ENCODE measurements at regions not wholly inside any gene's neighbourhood (a gene's known extent, or its start where the extent isn't known, plus 50 kb on each side); places are given as distances from the start of the nearest gene placed in this dataset.
"Not testable (repeated sequence)": the region's sequence is repeated elsewhere in the genome, so short reads cannot be mapped to it uniquely, and the experiment has no call there.

- no peaks in the 10 kb centered on the region for H3K9me3 ChIP-seq
- no peaks in the 10 kb centered on the region for H3K27me3 ChIP-seq
- no peak for DNase-seq
- no peaks in the 10 kb centered on the region for H3K36me3 ChIP-seq
- no peak overlapping the region for H3K4me3 ChIP-seq
These were observed 71.1 kb downstream of the TRAM1L1 start for GRCh38 chr4:117014236-117014635.

- H3K9me3 ChIP-seq, result no peaks in the 10 kb centered on the region
- H3K27me3 ChIP-seq, result no peaks in the 10 kb centered on the region
- no peaks in the 10 kb centered on the region for H3K36me3 ChIP-seq
- H3K4me3 ChIP-seq, result no peak overlapping the region
- no peak for DNase-seq
These were observed 74.7 kb downstream of the TRAM1L1 start for GRCh38 chr4:117010671-117011070.

- Histone ChIP-seq H3K27me3 (no peaks in the 10 kb centered on the region), H3K36me3 (no peaks in the 10 kb centered on the region), H3K4me3 (no peak overlapping the region), H3K9me3 (no peaks in the 10 kb centered on the region)
- DNase-seq, result no peak
These were observed 84.3 kb downstream of the TRAM1L1 start for GRCh38 chr4:117001077-117001476.

- Histone ChIP-seq H3K9me3 (no peaks in the 10 kb centered on the region), H3K27me3 (no peaks in the 10 kb centered on the region), H3K36me3 (no peaks in the 10 kb centered on the region), H3K4me3 (no peak overlapping the region)
- DNase-seq, result no peak
These were observed 102.7 kb downstream of the TRAM1L1 start for GRCh38 chr4:116982656-116983055.

GRCh38 chr4:116980436-116980835 lies 104.9 kb downstream of the TRAM1L1 start:
- DNase-seq, result not testable (repeated sequence)

GRCh38 chr4:116959045-116959444 lies 126.3 kb downstream of the TRAM1L1 start:
- Histone ChIP-seq H3K4me3 (no peak overlapping the region), H3K36me3 (no peaks in the 10 kb centered on the region), H3K27me3 (no peaks in the 10 kb centered on the region), H3K9me3 (no peaks in the 10 kb centered on the region)
- no peak for DNase-seq

More at GRCh38 chr4:116980436-116980835, 104.9 kb downstream of the TRAM1L1 start:
- not testable (repeated sequence) for H3K9me3 ChIP-seq, H3K36me3 ChIP-seq, H3K4me3 ChIP-seq, H3K27me3 ChIP-seq

GRCh38 chr4:116953947-116954346 lies 131.4 kb downstream of the TRAM1L1 start:
- DNase-seq, result no peak
- H3K9me3 ChIP-seq, result no peaks in the 10 kb centered on the region
- H3K27me3 ChIP-seq, result no peaks in the 10 kb centered on the region
- H3K4me3 ChIP-seq, result no peak overlapping the region
- no peaks in the 10 kb centered on the region for H3K36me3 ChIP-seq

- no peak overlapping the region for H3K4me3 ChIP-seq
- DNase-seq, result no peak
- no peaks in the 10 kb centered on the region for H3K36me3 ChIP-seq
- H3K27me3 ChIP-seq, result no peaks in the 10 kb centered on the region
- no peaks in the 10 kb centered on the region for H3K9me3 ChIP-seq
These were observed 132.7 kb downstream of the TRAM1L1 start for GRCh38 chr4:116952530-116953136.

GRCh38 chr4:116949856-116950255 lies 135.5 kb downstream of the TRAM1L1 start:
- no peaks in the 10 kb centered on the region for H3K27me3 ChIP-seq
- no peaks in the 10 kb centered on the region for H3K9me3 ChIP-seq
- no peak for DNase-seq
- no peaks in the 10 kb centered on the region for H3K36me3 ChIP-seq
- H3K4me3 ChIP-seq, result no peak overlapping the region

GRCh38 chr4:116942315-116942714 lies 143.1 kb downstream of the TRAM1L1 start:
- Histone ChIP-seq H3K27me3 (no peaks in the 10 kb centered on the region), H3K4me3 (no peak overlapping the region), H3K36me3 (no peaks in the 10 kb centered on the region), H3K9me3 (no peaks in the 10 kb centered on the region)
- DNase-seq, result no peak

GRCh38 chr4:116930329-116930728 lies 155.0 kb downstream of the TRAM1L1 start:
- Histone ChIP-seq H3K27me3 (no peaks in the 10 kb centered on the region), H3K9me3 (no peaks in the 10 kb centered on the region), H3K36me3 (no peaks in the 10 kb centered on the region), H3K4me3 (no peak overlapping the region)
- no peak for DNase-seq

GRCh38 chr4:116926631-116927295 lies 158.6 kb downstream of the TRAM1L1 start:
- Histone ChIP-seq H3K36me3 (no peaks in the 10 kb centered on the region), H3K27me3 (peaks cover 3% of the 10 kb centered on the region; the same call in 1 of the 2 replicates), H3K9me3 (no peaks in the 10 kb centered on the region), H3K4me3 (no peak overlapping the region)
- DNase-seq, result no peak

- H3K9me3 ChIP-seq, result no peaks in the 10 kb centered on the region
- DNase-seq, result no peak
- H3K27me3 ChIP-seq, result peaks cover 3% of the 10 kb centered on the region; the same call in 1 of the 2 replicates
- H3K36me3 ChIP-seq, result no peaks in the 10 kb centered on the region
- H3K4me3 ChIP-seq, result no peak overlapping the region
These were observed 159.4 kb downstream of the TRAM1L1 start for GRCh38 chr4:116925900-116926457.

- Histone ChIP-seq H3K27me3 (peaks cover 3% of the 10 kb centered on the region; the same call in 1 of the 2 replicates), H3K9me3 (no peaks in the 10 kb centered on the region), H3K4me3 (no peak overlapping the region), H3K36me3 (no peaks in the 10 kb centered on the region)
- DNase-seq, result no peak
These were observed 162.0 kb downstream of the TRAM1L1 start for GRCh38 chr4:116923389-116923788.

GRCh38 chr4:116913451-116913850 lies 171.9 kb downstream of the TRAM1L1 start:
- no peak for DNase-seq
- Histone ChIP-seq H3K9me3 (no peaks in the 10 kb centered on the region), H3K27me3 (no peaks in the 10 kb centered on the region), H3K36me3 (no peaks in the 10 kb centered on the region), H3K4me3 (no peak overlapping the region)

- DNase-seq, result no peak
- no peak overlapping the region for H3K4me3 ChIP-seq
- H3K27me3 ChIP-seq, result no peaks in the 10 kb centered on the region
- no peaks in the 10 kb centered on the region for H3K36me3 ChIP-seq
- no peaks in the 10 kb centered on the region for H3K9me3 ChIP-seq
These were observed 178.6 kb downstream of the TRAM1L1 start for GRCh38 chr4:116906758-116907157.

- Histone ChIP-seq H3K4me3 (no peak overlapping the region), H3K36me3 (no peaks in the 10 kb centered on the region), H3K9me3 (no peaks in the 10 kb centered on the region), H3K27me3 (no peaks in the 10 kb centered on the region)
- no peak for DNase-seq
These were observed 185.8 kb downstream of the TRAM1L1 start for GRCh38 chr4:116899561-116899960.

GRCh38 chr4:116885579-116885978 lies 199.8 kb downstream of the TRAM1L1 start:
- H3K36me3 ChIP-seq, result no peaks in the 10 kb centered on the region
- no peaks in the 10 kb centered on the region for H3K9me3 ChIP-seq
- no peaks in the 10 kb centered on the region for H3K27me3 ChIP-seq
- H3K4me3 ChIP-seq, result no peak overlapping the region
- DNase-seq, result no peak

Data from MG63 (cell line).